ENCODE measurements at regions not wholly inside any gene's neighbourhood (a gene's known extent, or its start where the extent isn't known, plus 50 kb on each side); places are given as distances from the start of the nearest gene placed in this dataset.
"Not testable (repeated sequence)": the region's sequence is repeated elsewhere in the genome, so short reads cannot be mapped to it uniquely, and the experiment has no call there.

GRCh38 chr6:22774129-22774528 lies 204.8 kb downstream of the HDGFL1 start:
- no peak for DNase-seq (ENCODE audit: low spot score in 2 of 2)
- H3K9me3 ChIP-seq: peaks cover 8% of the 10 kb centered on the region
- no peak overlapping the region for H3K4me3 ChIP-seq
- H3K27me3 ChIP-seq: no peaks in the 10 kb centered on the region
- WGBS: 65% methylated on average over 2 of the region's 2 CpGs
- no peak overlapping the region for H3K27ac ChIP-seq
- no peaks in the 10 kb centered on the region for H3K36me3 ChIP-seq
- no peaks in the 10 kb centered on the region for H3K4me1 ChIP-seq
- no peak for TF ChIP-seq POLR2A (IDR thresholded peaks at IDR 0.05)
- no peak for TF ChIP-seq CTCF (IDR thresholded peaks at IDR 0.05)
- TF ChIP-seq POLR2AphosphoS5 (IDR thresholded peaks at IDR 0.05): no peak
- TF ChIP-seq EP300 (IDR thresholded peaks at IDR 0.05): no peak

- H3K4me1 ChIP-seq; H3K36me3 ChIP-seq; H3K9me3 ChIP-seq; H3K4me3 ChIP-seq; DNase-seq (ENCODE audit: low spot score in 2 of 2); H3K27ac ChIP-seq; H3K27me3 ChIP-seq: not testable (repeated sequence)
- WGBS: 44% methylated on average over 1 of the region's 1 CpG
Measured at GRCh38 chr6:22778438-22778837, 209.1 kb downstream of the HDGFL1 start.

- DNase-seq (ENCODE audit: low spot score in 2 of 2): no peak
- WGBS: 96% methylated on average over 2 of the region's 2 CpGs
- H3K4me3 ChIP-seq: no peak overlapping the region
- H3K9me3 ChIP-seq: peaks cover 8% of the 10 kb centered on the region
- TF ChIP-seq POLR2AphosphoS5 (IDR thresholded peaks at IDR 0.05): no peak
- TF ChIP-seq EP300 (IDR thresholded peaks at IDR 0.05): no peak
- no peak for TF ChIP-seq CTCF (IDR thresholded peaks at IDR 0.05)
- TF ChIP-seq POLR2A (IDR thresholded peaks at IDR 0.05): no peak
- no peaks in the 10 kb centered on the region for H3K36me3 ChIP-seq
- no peaks in the 10 kb centered on the region for H3K4me1 ChIP-seq
- H3K27me3 ChIP-seq: no peaks in the 10 kb centered on the region
- H3K27ac ChIP-seq: no peak overlapping the region
Measured at GRCh38 chr6:22779062-22779461, 209.7 kb downstream of the HDGFL1 start.

GRCh38 chr6:22783931-22784330 lies 214.6 kb downstream of the HDGFL1 start:
- WGBS: 51% methylated on average over 4 of the region's 4 CpGs

GRCh38 chr6:22784601-22785410 lies 215.4 kb downstream of the HDGFL1 start:
- TF ChIP-seq CTCF (IDR thresholded peaks at IDR 0.05): no peak
- no peak for TF ChIP-seq EP300 (IDR thresholded peaks at IDR 0.05)
- TF ChIP-seq POLR2A (IDR thresholded peaks at IDR 0.05): no peak
- no peak for TF ChIP-seq POLR2AphosphoS5 (IDR thresholded peaks at IDR 0.05)
- H3K4me3 ChIP-seq: no peak overlapping the region
- no peaks in the 10 kb centered on the region for H3K36me3 ChIP-seq
- no peak for DNase-seq (ENCODE audit: low spot score in 2 of 2)
- no peaks in the 10 kb centered on the region for H3K4me1 ChIP-seq
- H3K27ac ChIP-seq: no peak overlapping the region
- WGBS: 80% methylated on average over 12 of the region's 12 CpGs
- H3K9me3 ChIP-seq: no peaks in the 10 kb centered on the region
- H3K27me3 ChIP-seq: no peaks in the 10 kb centered on the region

More at GRCh38 chr6:22783931-22784330, 214.6 kb downstream of the HDGFL1 start:
- no peak for DNase-seq (ENCODE audit: low spot score in 2 of 2)
- Histone ChIP-seq H3K36me3 (no peaks in the 10 kb centered on the region), H3K27me3 (no peaks in the 10 kb centered on the region), H3K27ac (no peak overlapping the region), H3K4me3 (no peak overlapping the region), H3K9me3 (peaks cover under 1% of the 10 kb centered on the region), H3K4me1 (no peaks in the 10 kb centered on the region)
- no peak for TF ChIP-seq EP300 (IDR thresholded peaks at IDR 0.05)
- no peak for TF ChIP-seq CTCF (IDR thresholded peaks at IDR 0.05)
- no peak for TF ChIP-seq POLR2A (IDR thresholded peaks at IDR 0.05)
- no peak for TF ChIP-seq POLR2AphosphoS5 (IDR thresholded peaks at IDR 0.05)
